ENCODE measurements at regions not wholly inside any gene's neighbourhood (a gene's known extent, or its start where the extent isn't known, plus 50 kb on each side); places are given as distances from the start of the nearest gene placed in this dataset.

GRCh38 chr3:145531548-145531947 is 629.4 kb downstream of the PLOD2 start:
- no peak for TF ChIP-seq SUZ12 (IDR thresholded peaks at IDR 0.05; ENCODE audit: extremely low read depth, insufficient read depth, insufficient read length)
- no peak for TF ChIP-seq YY1 (IDR thresholded peaks at IDR 0.05; ENCODE audit: insufficient read depth, insufficient read length)
- no peak for TF ChIP-seq ZNF274 (IDR thresholded peaks at IDR 0.05; ENCODE audit: low read depth, low read length)

Measured in NT2/D1 (cell line).